MM.1S (cell line): ENCODE measurements at regions not wholly inside any gene's neighbourhood (a gene's known extent, or its start where the extent isn't known, plus 50 kb on each side); places are given as distances from the start of the nearest gene placed in this dataset.

Experiments used
- DNase-seq: peaks from one replicate; pipeline ENCODE4 v3.0.0-alpha.2; 2015
- H2AFZ ChIP-seq: fragments of 300-600 bp; sonication (generic); 2 replicates; pipeline ENCODE4 v1.6.0; 2016; ENCODE audit warnings: antibody characterized with exemption, low read length
- H3F3A ChIP-seq: fragments of 300-600 bp; sonication (generic); 2 replicates; pipeline ENCODE4 v1.6.1; 2016; ENCODE audit warnings: mild to moderate bottlenecking, antibody characterized with exemption, low read length, moderate library complexity, mixed read lengths; ENCODE audit not compliant: insufficient read depth
- H3K27ac ChIP-seq: fragments of 300-600 bp; sonication (generic); 2 replicates; pipeline ENCODE4 v1.5.1; 2016; ENCODE audit warnings: mild to moderate bottlenecking, low read length
- H3K27me3 ChIP-seq: fragments of 300-600 bp; sonication (generic); replicated peaks from 2 replicates; pipeline ENCODE4 v1.6.0; 2016; ENCODE audit warnings: low read length; ENCODE audit not compliant: insufficient read depth
- H3K36me3 ChIP-seq: fragments of 300-600 bp; sonication (generic); replicated peaks from 2 replicates; pipeline ENCODE4 v1.6.1; 2016; ENCODE audit warnings: mild to moderate bottlenecking, low read length, mixed read lengths; ENCODE audit not compliant: insufficient read depth
- H3K4me1 ChIP-seq: fragments of 300-600 bp; sonication (generic); 2 replicates; pipeline ENCODE4 v1.6.1; 2016; ENCODE audit warnings: low read length, mixed read lengths
- H3K4me2 ChIP-seq: fragments of 300-600 bp; sonication (generic); 2 replicates; pipeline ENCODE4 v1.6.0; 2016; ENCODE audit warnings: low read depth, low read length
- H3K4me3 ChIP-seq: fragments of 300-600 bp; sonication (generic); 2 replicates; pipeline ENCODE4 v1.5.1; 2016; ENCODE audit warnings: low read length, mixed read lengths
- H3K79me2 ChIP-seq: fragments of 300-600 bp; sonication (generic); 2 replicates; pipeline ENCODE4 v1.6.1; 2016; ENCODE audit warnings: mixed run types, low read length, mixed read lengths
- H3K9ac ChIP-seq: fragments of 300-600 bp; sonication (generic); 2 replicates; pipeline ENCODE4 v1.6.1; 2016; ENCODE audit warnings: low read length, mixed read lengths
- H3K9me2 ChIP-seq: fragments of 300-600 bp; sonication (generic); replicated peaks from 2 replicates; pipeline ENCODE4 v1.6.1; 2016; ENCODE audit warnings: mild to moderate bottlenecking, low read length, mixed read lengths; ENCODE audit not compliant: insufficient read depth
- H3K9me3 ChIP-seq: fragments of 300-600 bp; sonication (generic); replicated peaks from 2 replicates; pipeline ENCODE4 v1.6.1; 2016; ENCODE audit warnings: mild to moderate bottlenecking, low read length, mixed read lengths; ENCODE audit not compliant: insufficient read depth
- H4K20me1 ChIP-seq: fragments of 300-600 bp; sonication (generic); 2 replicates; pipeline ENCODE4 v1.6.1; 2016; ENCODE audit warnings: mild to moderate bottlenecking, low read length, moderate library complexity, mixed read lengths; ENCODE audit not compliant: insufficient read depth
- EZH2 ChIP-seq: fragments of 300-600 bp; sonication (generic); optimal IDR thresholded peaks from 2 replicates; pipeline ENCODE3; 2017; ENCODE audit warnings: low read depth, mild to moderate bottlenecking, antibody characterized with exemption, low read length, mixed read lengths
- EZH2phosphoT487 ChIP-seq: fragments of 300-600 bp; sonication (generic); IDR thresholded peaks from 2 replicates; pipeline ENCODE4 v1.6.1; 2018; ENCODE audit warnings: antibody characterized with exemption, low read length
- TF ChIP-seq, protein P1 (sequence below): fragments of 300-600 bp; sonication (generic); IDR thresholded peaks from 2 replicates; pipeline ENCODE4 v1.5.1; 2016; ENCODE audit warnings: antibody characterized with exemption, low read length, mixed read lengths

DNA sequence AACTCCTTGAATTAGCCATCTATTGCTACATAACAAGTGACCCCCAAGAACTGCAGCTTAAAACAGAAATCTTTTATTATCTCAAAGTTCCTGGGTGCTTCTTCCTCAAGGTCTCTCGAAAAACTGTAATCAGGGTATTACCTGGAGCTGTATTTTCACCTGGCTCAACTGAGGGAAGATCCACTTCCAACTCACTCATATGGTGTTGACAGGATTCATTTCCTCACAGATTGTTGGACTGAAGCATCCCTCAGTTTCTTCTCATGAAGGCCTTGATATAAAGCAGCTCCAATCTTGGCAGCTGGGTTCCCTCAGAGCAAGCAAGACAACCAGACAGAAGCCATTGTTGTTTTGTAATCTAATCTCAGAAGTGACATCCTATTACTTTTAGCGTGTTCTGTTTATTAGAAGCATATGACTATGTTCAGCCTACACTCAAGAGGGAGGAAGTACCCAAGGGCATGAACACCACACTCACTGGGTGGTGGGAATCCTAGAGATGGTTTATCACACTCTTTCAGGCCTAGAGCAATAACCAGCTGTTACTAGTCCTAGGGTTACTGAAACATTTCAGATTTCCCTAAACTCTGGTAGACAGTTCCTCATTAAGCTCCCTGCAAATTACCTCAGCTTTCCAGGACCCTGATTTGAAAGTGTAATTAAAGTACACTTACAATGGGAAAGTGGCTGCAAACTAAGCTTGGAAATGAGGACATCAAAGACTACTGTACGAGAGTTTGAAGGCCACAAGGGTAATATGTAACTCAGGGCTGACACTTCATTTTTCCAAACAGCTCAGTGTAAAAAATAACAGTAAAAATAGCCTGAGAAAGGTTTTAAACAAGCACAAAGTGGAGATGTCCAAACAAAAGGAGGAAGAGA, 222.2 kb downstream of the SEC23A start:
- Histone ChIP-seq H3K27me3 (no peaks in the 10 kb centered on the region), H3K9me2 (no peaks in the 10 kb centered on the region), H3K9me3 (no peaks in the 10 kb centered on the region), H3K36me3 (no peaks in the 10 kb centered on the region), H3K4me2 (no peak overlapping the region), H3K27ac (no peak overlapping the region), H3K4me3 (no peak overlapping the region), H2AFZ (no peak overlapping the region), H4K20me1 (no peaks in the 10 kb centered on the region), H3K79me2 (no peaks in the 10 kb centered on the region), H3F3A (no peaks in the 10 kb centered on the region), H3K4me1 (no peaks in the 10 kb centered on the region), H3K9ac (no peak overlapping the region)
- TF ChIP-seq, protein P1, sequence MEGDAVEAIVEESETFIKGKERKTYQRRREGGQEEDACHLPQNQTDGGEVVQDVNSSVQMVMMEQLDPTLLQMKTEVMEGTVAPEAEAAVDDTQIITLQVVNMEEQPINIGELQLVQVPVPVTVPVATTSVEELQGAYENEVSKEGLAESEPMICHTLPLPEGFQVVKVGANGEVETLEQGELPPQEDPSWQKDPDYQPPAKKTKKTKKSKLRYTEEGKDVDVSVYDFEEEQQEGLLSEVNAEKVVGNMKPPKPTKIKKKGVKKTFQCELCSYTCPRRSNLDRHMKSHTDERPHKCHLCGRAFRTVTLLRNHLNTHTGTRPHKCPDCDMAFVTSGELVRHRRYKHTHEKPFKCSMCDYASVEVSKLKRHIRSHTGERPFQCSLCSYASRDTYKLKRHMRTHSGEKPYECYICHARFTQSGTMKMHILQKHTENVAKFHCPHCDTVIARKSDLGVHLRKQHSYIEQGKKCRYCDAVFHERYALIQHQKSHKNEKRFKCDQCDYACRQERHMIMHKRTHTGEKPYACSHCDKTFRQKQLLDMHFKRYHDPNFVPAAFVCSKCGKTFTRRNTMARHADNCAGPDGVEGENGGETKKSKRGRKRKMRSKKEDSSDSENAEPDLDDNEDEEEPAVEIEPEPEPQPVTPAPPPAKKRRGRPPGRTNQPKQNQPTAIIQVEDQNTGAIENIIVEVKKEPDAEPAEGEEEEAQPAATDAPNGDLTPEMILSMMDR, result no peak
- TF ChIP-seq EZH2 (no peak), EZH2phosphoT487 (no peak)
- DNase-seq, result no peak

DNA sequence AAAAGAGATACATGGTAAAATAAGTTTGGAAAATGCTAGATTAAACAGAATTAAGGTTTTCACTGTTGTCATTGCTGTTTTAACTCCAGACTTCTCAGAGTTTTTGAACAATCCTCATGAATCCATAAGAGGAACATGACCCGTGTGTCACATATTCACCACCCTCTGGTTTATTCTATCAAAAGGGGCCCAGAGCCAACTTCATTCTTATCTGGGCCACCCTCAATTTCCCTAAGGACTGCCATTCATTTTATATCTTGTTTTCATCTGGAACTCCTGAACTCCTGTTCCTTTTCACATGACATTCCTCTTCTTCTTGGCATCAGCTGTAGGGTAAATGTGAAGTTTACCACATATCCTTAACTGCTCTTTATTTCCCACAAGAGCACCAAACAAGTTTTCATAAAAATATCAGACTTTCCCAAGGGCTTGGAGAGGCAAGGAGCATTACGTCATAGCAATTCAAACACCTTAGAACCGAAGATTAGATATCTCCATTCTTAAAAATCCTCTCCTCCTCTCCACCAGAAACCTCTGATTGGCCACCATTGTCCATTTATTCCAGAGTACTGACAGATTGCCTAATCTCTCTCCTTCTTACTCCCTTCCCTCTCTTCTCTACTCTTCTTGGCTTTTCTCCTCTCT, 225.2 kb downstream of the SEC23A start:
- no peaks in the 10 kb centered on the region for H3K79me2 ChIP-seq
- no peaks in the 10 kb centered on the region for H3K9me3 ChIP-seq
- H4K20me1 ChIP-seq, result no peaks in the 10 kb centered on the region
- H3F3A ChIP-seq, result no peaks in the 10 kb centered on the region
- no peak overlapping the region for H3K4me2 ChIP-seq
- H3K27ac ChIP-seq, result no peak overlapping the region
- no peak overlapping the region for H3K4me3 ChIP-seq
- no peak for TF ChIP-seq EZH2
- TF ChIP-seq, protein P1, result no peak
- TF ChIP-seq EZH2phosphoT487, result no peak
- H3K36me3 ChIP-seq, result no peaks in the 10 kb centered on the region
- H3K9me2 ChIP-seq, result no peaks in the 10 kb centered on the region
- no peak overlapping the region for H3K9ac ChIP-seq
- DNase-seq, result no peak
- no peaks in the 10 kb centered on the region for H3K27me3 ChIP-seq
- no peak overlapping the region for H2AFZ ChIP-seq
- no peaks in the 10 kb centered on the region for H3K4me1 ChIP-seq

DNA sequence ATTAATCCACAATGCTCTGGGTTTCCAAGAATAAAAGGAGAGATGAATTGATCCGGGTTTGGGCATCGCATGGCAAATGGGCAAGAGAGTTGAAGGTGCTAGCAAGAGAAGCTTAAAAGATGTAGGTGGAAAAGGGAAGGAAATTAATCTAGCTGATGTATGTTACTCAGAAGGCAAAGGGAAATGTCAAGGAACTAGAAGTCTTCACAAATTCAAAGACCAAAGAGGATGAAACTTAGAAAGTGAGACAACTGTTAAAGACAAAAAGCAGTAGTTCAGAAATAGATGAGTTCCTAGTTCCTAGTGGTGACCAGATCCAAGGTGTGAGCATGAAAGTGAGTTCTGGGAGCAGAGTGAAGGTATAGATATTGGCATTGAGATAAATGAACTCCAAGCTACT, 228.3 kb downstream of the SEC23A start:
- H4K20me1 ChIP-seq, result no peaks in the 10 kb centered on the region
- H3K9me3 ChIP-seq, result no peaks in the 10 kb centered on the region
- no peaks in the 10 kb centered on the region for H3K36me3 ChIP-seq
- no peak overlapping the region for H3K27ac ChIP-seq
- no peaks in the 10 kb centered on the region for H3K79me2 ChIP-seq
- H3K9me2 ChIP-seq, result no peaks in the 10 kb centered on the region
- H3K4me3 ChIP-seq, result no peak overlapping the region
- no peak overlapping the region for H3K9ac ChIP-seq
- no peaks in the 10 kb centered on the region for H3F3A ChIP-seq
- no peak overlapping the region for H2AFZ ChIP-seq
- TF ChIP-seq, protein P1, result no peak
- no peak for TF ChIP-seq EZH2phosphoT487
- TF ChIP-seq EZH2, result no peak
- no peak for DNase-seq
- H3K27me3 ChIP-seq, result no peaks in the 10 kb centered on the region
- H3K4me1 ChIP-seq, result no peaks in the 10 kb centered on the region
- H3K4me2 ChIP-seq, result no peak overlapping the region
